ENCODE measurements at regions not wholly inside any gene's neighbourhood (a gene's known extent, or its start where the extent isn't known, plus 50 kb on each side); places are given as distances from the start of the nearest gene placed in this dataset.

DNA sequence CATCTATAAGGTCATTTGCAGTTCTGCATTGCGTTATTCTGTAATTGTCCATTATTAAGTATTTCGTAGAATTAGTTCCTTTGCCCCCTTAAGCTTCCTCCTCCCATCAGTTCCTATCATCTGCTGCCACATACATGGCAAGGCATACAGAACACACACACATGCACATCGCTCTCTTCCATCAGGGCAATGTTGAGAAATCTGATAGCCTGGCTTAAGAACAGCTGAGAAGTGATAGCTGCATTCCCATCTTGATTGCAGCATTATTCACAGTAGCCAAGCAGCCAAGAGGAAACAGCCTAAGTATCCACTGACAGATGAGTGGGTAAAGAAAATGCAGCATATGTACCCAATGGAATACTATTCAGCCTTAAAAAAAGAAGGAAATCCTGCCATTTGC lies 186.8 kb upstream of the CADM1 start:
- no peak for DNase-seq (ENCODE audit: low read depth, low spot score)
- ChIA-PET POLR2A (no interaction called here), CTCF (no interaction called here)
- H3K9me3 ChIP-seq (ENCODE audit: control insufficient read depth, insufficient read depth, low read length), result no peaks in the 10 kb centered on the region
- H3K27me3 ChIP-seq (ENCODE audit: control insufficient read depth, insufficient read depth, low read length), result peaks cover 31% of the 10 kb centered on the region
- no peak overlapping the region for H3K4me3 ChIP-seq (ENCODE audit: low read depth, low read length)
- TF ChIP-seq, protein P1, sequence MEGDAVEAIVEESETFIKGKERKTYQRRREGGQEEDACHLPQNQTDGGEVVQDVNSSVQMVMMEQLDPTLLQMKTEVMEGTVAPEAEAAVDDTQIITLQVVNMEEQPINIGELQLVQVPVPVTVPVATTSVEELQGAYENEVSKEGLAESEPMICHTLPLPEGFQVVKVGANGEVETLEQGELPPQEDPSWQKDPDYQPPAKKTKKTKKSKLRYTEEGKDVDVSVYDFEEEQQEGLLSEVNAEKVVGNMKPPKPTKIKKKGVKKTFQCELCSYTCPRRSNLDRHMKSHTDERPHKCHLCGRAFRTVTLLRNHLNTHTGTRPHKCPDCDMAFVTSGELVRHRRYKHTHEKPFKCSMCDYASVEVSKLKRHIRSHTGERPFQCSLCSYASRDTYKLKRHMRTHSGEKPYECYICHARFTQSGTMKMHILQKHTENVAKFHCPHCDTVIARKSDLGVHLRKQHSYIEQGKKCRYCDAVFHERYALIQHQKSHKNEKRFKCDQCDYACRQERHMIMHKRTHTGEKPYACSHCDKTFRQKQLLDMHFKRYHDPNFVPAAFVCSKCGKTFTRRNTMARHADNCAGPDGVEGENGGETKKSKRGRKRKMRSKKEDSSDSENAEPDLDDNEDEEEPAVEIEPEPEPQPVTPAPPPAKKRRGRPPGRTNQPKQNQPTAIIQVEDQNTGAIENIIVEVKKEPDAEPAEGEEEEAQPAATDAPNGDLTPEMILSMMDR (IDR thresholded peaks at IDR 0.05; ENCODE audit: low read depth, low read length), result no peak
- no peak overlapping the region for H3K27ac ChIP-seq (ENCODE audit: low read depth, low read length)

DNA sequence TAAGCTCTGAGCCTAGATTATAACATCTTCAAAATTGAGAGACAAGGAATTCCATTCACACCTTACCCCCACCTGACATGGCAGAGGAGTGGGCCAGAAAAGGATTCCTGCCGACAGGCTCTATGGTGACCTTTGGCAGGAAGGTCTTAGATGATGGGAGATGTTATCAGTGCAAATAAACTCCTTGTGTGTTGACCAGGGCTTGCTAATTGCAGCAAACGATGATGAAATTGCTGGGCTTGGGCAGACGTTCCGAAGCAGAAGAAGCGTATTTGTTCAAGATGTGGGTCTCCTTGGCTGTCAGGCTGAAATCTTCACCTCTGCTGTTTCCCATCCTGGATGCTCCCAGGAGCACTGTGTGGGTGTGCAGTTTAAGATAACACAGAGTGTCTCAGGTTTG lies 183.7 kb upstream of the CADM1 start:
- TF ChIP-seq, protein P1 (IDR thresholded peaks at IDR 0.05; ENCODE audit: low read depth, low read length), result no peak
- Histone ChIP-seq H3K27ac (ENCODE audit: low read depth, low read length) (no peak overlapping the region), H3K4me3 (ENCODE audit: low read depth, low read length) (no peak overlapping the region), H3K27me3 (ENCODE audit: control insufficient read depth, insufficient read depth, low read length) (peaks cover 29% of the 10 kb centered on the region), H3K9me3 (ENCODE audit: control insufficient read depth, insufficient read depth, low read length) (no peaks in the 10 kb centered on the region)
- no peak for DNase-seq (ENCODE audit: low read depth, low spot score)
- CTCF ChIA-PET, result interaction anchor here (0.6 kb wide), 1 partner anchor 28 kb away, joined by 3 read pairs; no protein-coding TSS in a partner anchor
- POLR2A ChIA-PET, result no interaction called here

GRCh38 chr11:115684699-115685098 lies 180.5 kb upstream of the CADM1 start:
- H3K9me3 ChIP-seq (ENCODE audit: control insufficient read depth, insufficient read depth, low read length), result no peaks in the 10 kb centered on the region
- TF ChIP-seq, protein P1 (IDR thresholded peaks at IDR 0.05; ENCODE audit: low read depth, low read length), result no peak
- no peak for DNase-seq (ENCODE audit: low read depth, low spot score)

GRCh38 chr11:115684135-115684534 lies 179.9 kb upstream of the CADM1 start:
- TF ChIP-seq, protein P1 (IDR thresholded peaks at IDR 0.05; ENCODE audit: low read depth, low read length), result no peak
- POLR2A ChIA-PET, result no interaction called here
- H3K27me3 ChIP-seq (ENCODE audit: control insufficient read depth, insufficient read depth, low read length), result peaks cover 19% of the 10 kb centered on the region

More at GRCh38 chr11:115684699-115685098, 180.5 kb upstream of the CADM1 start:
- POLR2A ChIA-PET, result no interaction called here
- no peak overlapping the region for H3K4me3 ChIP-seq (ENCODE audit: low read depth, low read length)
- peaks cover 23% of the 10 kb centered on the region for H3K27me3 ChIP-seq (ENCODE audit: control insufficient read depth, insufficient read depth, low read length)
- CTCF ChIA-PET, result no interaction called here
- no peak overlapping the region for H3K27ac ChIP-seq (ENCODE audit: low read depth, low read length)

DNA sequence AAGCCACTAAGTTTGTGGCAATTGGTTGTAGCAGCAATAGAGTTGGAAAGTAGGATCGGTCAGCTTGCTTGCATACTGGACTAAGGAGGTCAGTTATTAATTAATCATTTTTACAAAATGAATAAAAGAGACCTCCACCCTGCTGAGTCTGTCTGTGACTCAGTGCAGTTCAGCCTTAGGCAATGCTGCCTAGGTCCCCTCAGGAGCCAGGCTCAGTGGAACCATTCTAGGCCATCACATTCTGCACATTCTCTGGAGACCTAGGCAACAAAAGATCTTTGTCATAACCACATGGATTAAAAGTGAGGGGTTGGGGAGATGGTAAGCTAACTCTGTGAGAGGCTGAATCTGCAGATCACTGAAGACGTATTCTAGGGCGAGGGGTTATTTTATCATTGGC lies 178.7 kb upstream of the CADM1 start:
- Histone ChIP-seq H3K4me3 (ENCODE audit: low read depth, low read length) (no peak overlapping the region), H3K27me3 (ENCODE audit: control insufficient read depth, insufficient read depth, low read length) (peaks cover 9% of the 10 kb centered on the region), H3K27ac (ENCODE audit: low read depth, low read length) (no peak overlapping the region), H3K9me3 (ENCODE audit: control insufficient read depth, insufficient read depth, low read length) (no peaks in the 10 kb centered on the region)
- POLR2A ChIA-PET, result no interaction called here
- no peak for DNase-seq (ENCODE audit: low read depth, low spot score)
- TF ChIP-seq, protein P1 (IDR thresholded peaks at IDR 0.05; ENCODE audit: low read depth, low read length), result no peak
- CTCF ChIA-PET, result no interaction called here

More at GRCh38 chr11:115684135-115684534, 179.9 kb upstream of the CADM1 start:
- no peaks in the 10 kb centered on the region for H3K9me3 ChIP-seq (ENCODE audit: control insufficient read depth, insufficient read depth, low read length)
- H3K27ac ChIP-seq (ENCODE audit: low read depth, low read length), result no peak overlapping the region
- CTCF ChIA-PET, result no interaction called here
- no peak overlapping the region for H3K4me3 ChIP-seq (ENCODE audit: low read depth, low read length)
- no peak for DNase-seq (ENCODE audit: low read depth, low spot score)
